ENCODE measurements at regions not wholly inside any gene's neighbourhood (a gene's known extent, or its start where the extent isn't known, plus 50 kb on each side); places are given as distances from the start of the nearest gene placed in this dataset.

DNA sequence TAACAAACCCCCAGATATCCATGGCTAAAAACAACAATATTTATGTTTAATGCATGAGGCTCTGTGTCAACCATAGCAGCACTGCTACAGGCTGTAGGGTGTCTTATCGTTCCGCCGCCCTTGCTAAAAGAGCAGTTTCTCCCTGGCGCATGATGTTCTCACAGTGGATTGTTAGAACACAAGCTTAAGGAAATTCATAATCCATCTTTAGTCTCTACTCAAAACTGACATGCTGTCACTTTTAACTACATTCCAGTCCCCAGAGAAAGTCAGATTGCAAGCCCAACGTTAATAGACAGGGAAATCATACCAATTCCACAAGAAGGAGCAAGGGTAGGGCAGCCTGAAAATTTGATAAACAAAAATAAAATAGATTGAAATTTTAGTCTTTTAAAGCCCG lies 1960.8 kb downstream of the PCDH7 start:
- TF ChIP-seq, protein P1, sequence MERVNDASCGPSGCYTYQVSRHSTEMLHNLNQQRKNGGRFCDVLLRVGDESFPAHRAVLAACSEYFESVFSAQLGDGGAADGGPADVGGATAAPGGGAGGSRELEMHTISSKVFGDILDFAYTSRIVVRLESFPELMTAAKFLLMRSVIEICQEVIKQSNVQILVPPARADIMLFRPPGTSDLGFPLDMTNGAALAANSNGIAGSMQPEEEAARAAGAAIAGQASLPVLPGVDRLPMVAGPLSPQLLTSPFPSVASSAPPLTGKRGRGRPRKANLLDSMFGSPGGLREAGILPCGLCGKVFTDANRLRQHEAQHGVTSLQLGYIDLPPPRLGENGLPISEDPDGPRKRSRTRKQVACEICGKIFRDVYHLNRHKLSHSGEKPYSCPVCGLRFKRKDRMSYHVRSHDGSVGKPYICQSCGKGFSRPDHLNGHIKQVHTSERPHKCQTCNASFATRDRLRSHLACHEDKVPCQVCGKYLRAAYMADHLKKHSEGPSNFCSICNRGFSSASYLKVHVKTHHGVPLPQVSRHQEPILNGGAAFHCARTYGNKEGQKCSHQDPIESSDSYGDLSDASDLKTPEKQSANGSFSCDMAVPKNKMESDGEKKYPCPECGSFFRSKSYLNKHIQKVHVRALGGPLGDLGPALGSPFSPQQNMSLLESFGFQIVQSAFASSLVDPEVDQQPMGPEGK (CRISPR knock-in tag; IDR thresholded peaks at IDR 0.05; ENCODE audit: borderline replicate concordance), result no peak
- TF ChIP-seq ZNF70 (CRISPR knock-in tag; IDR thresholded peaks at IDR 0.05) (no peak), RARB (CRISPR knock-in tag; IDR thresholded peaks at IDR 0.05) (no peak), SNAI2 (CRISPR knock-in tag; IDR thresholded peaks at IDR 0.05) (no peak), ZFP30 (CRISPR knock-in tag; IDR thresholded peaks at IDR 0.05) (no peak), ZC3H10 (CRISPR knock-in tag; IDR thresholded peaks at IDR 0.05) (no peak), PPARA (CRISPR knock-in tag; IDR thresholded peaks at IDR 0.05; ENCODE audit: borderline replicate concordance) (no peak), GLIS3 (CRISPR knock-in tag; IDR thresholded peaks at IDR 0.05) (no peak), BACH2 (CRISPR knock-in tag; IDR thresholded peaks at IDR 0.05; ENCODE audit: borderline replicate concordance) (no peak)
- TF ChIP-seq, protein P2, sequence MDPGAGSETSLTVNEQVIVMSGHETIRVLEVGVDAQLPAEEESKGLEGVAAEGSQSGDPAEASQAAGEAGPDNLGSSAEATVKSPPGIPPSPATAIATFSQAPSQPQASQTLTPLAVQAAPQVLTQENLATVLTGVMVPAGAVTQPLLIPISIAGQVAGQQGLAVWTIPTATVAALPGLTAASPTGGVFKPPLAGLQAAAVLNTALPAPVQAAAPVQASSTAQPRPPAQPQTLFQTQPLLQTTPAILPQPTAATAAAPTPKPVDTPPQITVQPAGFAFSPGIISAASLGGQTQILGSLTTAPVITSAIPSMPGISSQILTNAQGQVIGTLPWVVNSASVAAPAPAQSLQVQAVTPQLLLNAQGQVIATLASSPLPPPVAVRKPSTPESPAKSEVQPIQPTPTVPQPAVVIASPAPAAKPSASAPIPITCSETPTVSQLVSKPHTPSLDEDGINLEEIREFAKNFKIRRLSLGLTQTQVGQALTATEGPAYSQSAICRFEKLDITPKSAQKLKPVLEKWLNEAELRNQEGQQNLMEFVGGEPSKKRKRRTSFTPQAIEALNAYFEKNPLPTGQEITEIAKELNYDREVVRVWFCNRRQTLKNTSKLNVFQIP (CRISPR knock-in tag; IDR thresholded peaks at IDR 0.05; ENCODE audit: borderline replicate concordance, low read depth), result no peak
- TF ChIP-seq, protein P3, sequence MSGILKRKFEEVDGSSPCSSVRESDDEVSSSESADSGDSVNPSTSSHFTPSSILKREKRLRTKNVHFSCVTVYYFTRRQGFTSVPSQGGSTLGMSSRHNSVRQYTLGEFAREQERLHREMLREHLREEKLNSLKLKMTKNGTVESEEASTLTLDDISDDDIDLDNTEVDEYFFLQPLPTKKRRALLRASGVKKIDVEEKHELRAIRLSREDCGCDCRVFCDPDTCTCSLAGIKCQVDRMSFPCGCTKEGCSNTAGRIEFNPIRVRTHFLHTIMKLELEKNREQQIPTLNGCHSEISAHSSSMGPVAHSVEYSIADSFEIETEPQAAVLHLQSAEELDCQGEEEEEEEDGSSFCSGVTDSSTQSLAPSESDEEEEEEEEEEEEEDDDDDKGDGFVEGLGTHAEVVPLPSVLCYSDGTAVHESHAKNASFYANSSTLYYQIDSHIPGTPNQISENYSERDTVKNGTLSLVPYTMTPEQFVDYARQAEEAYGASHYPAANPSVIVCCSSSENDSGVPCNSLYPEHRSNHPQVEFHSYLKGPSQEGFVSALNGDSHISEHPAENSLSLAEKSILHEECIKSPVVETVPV (CRISPR knock-in tag; IDR thresholded peaks at IDR 0.05), result no peak
- TF ChIP-seq, protein P4, sequence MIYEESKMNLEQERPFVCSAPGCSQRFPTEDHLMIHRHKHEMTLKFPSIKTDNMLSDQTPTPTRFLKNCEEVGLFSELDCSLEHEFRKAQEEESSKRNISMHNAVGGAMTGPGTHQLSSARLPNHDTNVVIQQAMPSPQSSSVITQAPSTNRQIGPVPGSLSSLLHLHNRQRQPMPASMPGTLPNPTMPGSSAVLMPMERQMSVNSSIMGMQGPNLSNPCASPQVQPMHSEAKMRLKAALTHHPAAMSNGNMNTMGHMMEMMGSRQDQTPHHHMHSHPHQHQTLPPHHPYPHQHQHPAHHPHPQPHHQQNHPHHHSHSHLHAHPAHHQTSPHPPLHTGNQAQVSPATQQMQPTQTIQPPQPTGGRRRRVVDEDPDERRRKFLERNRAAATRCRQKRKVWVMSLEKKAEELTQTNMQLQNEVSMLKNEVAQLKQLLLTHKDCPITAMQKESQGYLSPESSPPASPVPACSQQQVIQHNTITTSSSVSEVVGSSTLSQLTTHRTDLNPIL (CRISPR knock-in tag; IDR thresholded peaks at IDR 0.05; ENCODE audit: low read depth), result no peak

Measured in SK-N-SH treated with all-trans-retinoic acid at 6 μM for 48 hours (cell line).